Keratinocyte (primary cell): ENCODE measurements at regions not wholly inside any gene's neighbourhood (a gene's known extent, or its start where the extent isn't known, plus 50 kb on each side); places are given as distances from the start of the nearest gene placed in this dataset.

Experiments used
- DNase-seq: peaks from one replicate; pipeline ENCODE4 v3.0.0-alpha.2; 2011; ENCODE audit warnings: low read depth, missing footprints, low spot score
- FAIRE-seq: peaks from 2 replicates; lab custom pipeline; 2011; peaks lifted over from hg19 to GRCh38; lab: Jason Lieb, UNC
- H2AFZ ChIP-seq: 2 replicates; pipeline ENCODE4 v1.6.0; 2012; ENCODE audit warnings: low read length, control low read depth, inconsistent platforms; ENCODE audit not compliant: control insufficient read depth
- H3K27ac ChIP-seq: 2 replicates; pipeline ENCODE4 v1.5.1; 2011; ENCODE audit warnings: low read length; ENCODE audit not compliant: control insufficient read depth, insufficient read depth
- H3K27me3 ChIP-seq: 3 replicates; pipeline ENCODE4 v1.6.0; 2011; ENCODE audit warnings: low read length; ENCODE audit not compliant: control insufficient read depth, insufficient read depth; ENCODE audit errors: extremely low read depth
- H3K36me3 ChIP-seq, 2 experiments: 2 replicates in 1 of 2; 3 replicates in 1 of 2; pipeline ENCODE4 v1.5.1; 2011; ENCODE audit warnings: low read length in 2 of 2, mild to moderate bottlenecking in 1 of 2; ENCODE audit not compliant: control insufficient read depth in 2 of 2, insufficient read depth in 2 of 2; ENCODE audit errors: extremely low read depth in 1 of 2
- H3K4me1 ChIP-seq: 3 replicates; pipeline ENCODE4 v1.5.1; 2011; ENCODE audit warnings: low read length; ENCODE audit not compliant: control insufficient read depth, insufficient read depth; ENCODE audit errors: extremely low read depth
- H3K4me2 ChIP-seq: 3 replicates; pipeline ENCODE4 v1.6.0; 2011; ENCODE audit warnings: low read depth, low read length; ENCODE audit not compliant: control insufficient read depth, insufficient read depth; ENCODE audit errors: extremely low read depth
- H3K4me3 ChIP-seq, 3 experiments: fragments of 200-600 bp in 1 of 3; sonication (generic) in 1 of 3; 2 replicates in 2 of 3; 3 replicates in 1 of 3; pipeline ENCODE4 v1.5.1; 2011 to 2016; ENCODE audit warnings: low read length in 3 of 3, mild to moderate bottlenecking in 3 of 3, control low read depth in 2 of 3, inconsistent platforms in 1 of 3, low read depth in 1 of 3, mixed read lengths in 1 of 3, mixed run types in 1 of 3, moderate library complexity in 1 of 3; ENCODE audit not compliant: control insufficient read depth in 2 of 3, insufficient read depth in 2 of 3; ENCODE audit errors: extremely low read depth in 1 of 3
- H3K79me2 ChIP-seq: 2 replicates; pipeline ENCODE4 v1.6.0; 2012; ENCODE audit warnings: low read length; ENCODE audit not compliant: control insufficient read depth, insufficient read depth
- H3K9ac ChIP-seq: 3 replicates; pipeline ENCODE4 v1.6.0; 2011; ENCODE audit warnings: low read length; ENCODE audit not compliant: control insufficient read depth, insufficient read depth; ENCODE audit errors: extremely low read depth
- H3K9me1 ChIP-seq: 3 replicates; pipeline ENCODE4 v1.6.0; 2011; ENCODE audit warnings: low read length; ENCODE audit not compliant: control insufficient read depth, insufficient read depth; ENCODE audit errors: extremely low read depth
- H3K9me3 ChIP-seq: 2 replicates; pipeline ENCODE4 v1.5.1; 2012; ENCODE audit warnings: low read depth, low read length; ENCODE audit not compliant: control insufficient read depth
- H4K20me1 ChIP-seq: 3 replicates; pipeline ENCODE4 v1.6.0; 2011; ENCODE audit warnings: low read length; ENCODE audit not compliant: control insufficient read depth, insufficient read depth; ENCODE audit errors: extremely low read depth
- CTCF ChIP-seq, 3 experiments: IDR thresholded peaks in 1 of 3; conservative IDR thresholded peaks in 1 of 3; optimal IDR thresholded peaks in 1 of 3; 2 replicates in 2 of 3; 3 replicates in 1 of 3; pipeline versions ENCODE3 to v1.5.1; 2011; ENCODE audit warnings: low read length in 3 of 3, mild to moderate bottlenecking in 3 of 3, moderate library complexity in 2 of 3, control low read depth in 1 of 3, inconsistent platforms in 1 of 3; ENCODE audit not compliant: insufficient read depth in 2 of 3; ENCODE audit errors: extremely low read depth in 1 of 3
- EZH2 ChIP-seq: IDR thresholded peaks from one replicate; pipeline ENCODE4 v1.6.1; 2012; ENCODE audit warnings: inconsistent platforms, mild to moderate bottlenecking, low read length, moderate library complexity
- dilution Hi-C: fragments of 300-500 bp; cut with MboI; formaldehyde crosslinking; loops from one replicate; pipeline ENCODE4 v1.7.0; 2020; ENCODE audit warnings: low sequenced_read_pairs; ENCODE audit not compliant: extremely low pct_ligation_motif_present

GRCh38 chr3:127068871-127069270, 86.0 kb downstream of the PLXNA1 start:
- Histone ChIP-seq H3K9me3 (no peaks in the 10 kb centered on the region), H3K4me1 (peaks cover 15% of the 10 kb centered on the region), H3K9ac (no peak overlapping the region), H2AFZ (no peak overlapping the region), H3K36me3 (no peaks in the 10 kb centered on the region), H4K20me1 (no peaks in the 10 kb centered on the region), H3K4me2 (no peak overlapping the region), H3K27me3 (no peaks in the 10 kb centered on the region), H3K27ac (no peak overlapping the region), H3K4me3 (no peak overlapping the region), H3K9me1 (no peaks in the 10 kb centered on the region), H3K79me2 (no peaks in the 10 kb centered on the region)
- FAIRE-seq = no peak
- no peak for DNase-seq
- TF ChIP-seq CTCF (optimal IDR thresholded peaks at IDR 0.05 in 1 of 3, IDR thresholded peaks at IDR 0.05 in 1 of 3, conservative IDR thresholded peaks at IDR 0.05 in 1 of 3; ENCODE audit: extremely low read depth in 1 of 3, insufficient read depth in 2 of 3, low read length in 3 of 3) (no peak), EZH2 (no peak)
- dilution Hi-C loops = no loop called here

DNA sequence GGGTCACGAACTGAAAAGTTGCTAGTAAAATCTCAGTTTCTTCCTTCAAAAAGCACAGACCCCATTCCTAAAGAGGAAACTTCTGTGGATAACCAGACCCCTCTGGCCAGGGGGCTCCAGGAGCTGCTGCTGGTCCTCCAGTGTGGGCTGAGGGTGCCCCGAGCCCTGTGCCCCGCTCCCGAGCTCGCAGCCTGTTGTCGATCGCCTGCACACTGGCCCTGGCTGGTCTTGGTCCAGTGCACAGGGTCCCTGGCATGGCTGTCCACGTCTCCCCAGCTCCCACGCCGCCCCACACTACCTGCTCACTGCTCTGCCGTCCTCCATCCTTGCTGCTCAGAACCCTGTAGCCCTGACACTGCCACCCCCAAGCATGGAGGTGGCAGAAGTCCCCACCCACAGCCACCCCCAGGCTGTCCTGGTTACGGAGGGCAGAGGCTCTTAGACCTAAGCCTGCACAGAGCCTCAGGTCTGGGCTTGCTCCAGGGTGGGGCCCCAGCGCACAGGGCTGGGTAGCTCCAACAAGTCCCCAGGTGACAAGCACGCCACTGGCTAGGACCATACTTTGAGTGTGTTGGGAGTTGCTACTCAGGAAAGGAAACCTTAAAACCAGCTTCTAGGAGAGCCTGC, 87.0 kb downstream of the PLXNA1 start:
- H3K4me2 ChIP-seq = peak overlapping the region; percentile 5
- FAIRE-seq (no peak), DNase-seq (peak; percentile 38)
- H3K27me3 ChIP-seq = no peaks in the 10 kb centered on the region
- H3K4me1 ChIP-seq = peaks cover 26% of the 10 kb centered on the region
- H3K9ac ChIP-seq = no peak overlapping the region
- peak overlapping the region; percentile 24 for H2AFZ ChIP-seq
- no peaks in the 10 kb centered on the region for H3K9me3 ChIP-seq
- no peaks in the 10 kb centered on the region for H3K79me2 ChIP-seq
- TF ChIP-seq CTCF (optimal IDR thresholded peaks at IDR 0.05 in 1 of 3, IDR thresholded peaks at IDR 0.05 in 1 of 3, conservative IDR thresholded peaks at IDR 0.05 in 1 of 3; ENCODE audit: extremely low read depth in 1 of 3, insufficient read depth in 2 of 3, low read length in 3 of 3) (no peak), EZH2 (no peak)
- no peaks in the 10 kb centered on the region for H4K20me1 ChIP-seq
- no peaks in the 10 kb centered on the region for H3K36me3 ChIP-seq
- H3K27ac ChIP-seq = no peak overlapping the region
- no peak overlapping the region for H3K4me3 ChIP-seq
- dilution Hi-C loops = no loop called here
- no peaks in the 10 kb centered on the region for H3K9me1 ChIP-seq
